ENCODE measurements at regions not wholly inside any gene's neighbourhood (a gene's known extent, or its start where the extent isn't known, plus 50 kb on each side); places are given as distances from the start of the nearest gene placed in this dataset.

GRCh38 chr5:15425766-15426165 is 74.2 kb upstream of the FBXL7 start:
- H3K4me1 ChIP-seq (ENCODE audit: insufficient read depth, low read length) = no peaks in the 10 kb centered on the region
- ChIA-PET POLR2A (no interaction called here), CTCF (no interaction called here)

GRCh38 chr5:15424769-15425168 is 75.2 kb upstream of the FBXL7 start:
- ChIA-PET CTCF (no interaction called here), POLR2A (no interaction called here)
- no peak overlapping the region for H3K4me3 Mint-ChIP-seq

More at GRCh38 chr5:15425766-15426165, 74.2 kb upstream of the FBXL7 start:
- Mint-ChIP-seq H3K4me3 (no peak overlapping the region), H3K27me3 (no peaks in the 10 kb centered on the region), H3K27ac (no peak overlapping the region), H3K4me1 (no peaks in the 10 kb centered on the region), H3K36me3 (no peaks in the 10 kb centered on the region), H3K9me3 (peaks cover 0 to 10% (median 4%) of the 10 kb centered on the region in 5 donors)
- Histone ChIP-seq H3K36me3 (ENCODE audit: insufficient read depth, low read length) (no peaks in the 10 kb centered on the region), H3K9me3 (ENCODE audit: low read length) (no peaks in the 10 kb centered on the region), H3K27me3 (ENCODE audit: insufficient read depth, low read length, poor library complexity, severe bottlenecking) (no peaks in the 10 kb centered on the region), H3K27ac (ENCODE audit: low read depth, low read length) (no peak overlapping the region), H3K4me3 (ENCODE audit: low read length) (no peak overlapping the region)
- no peak for DNase-seq

GRCh38 chr5:15421921-15422412 is 78.0 kb upstream of the FBXL7 start:
- no peak for DNase-seq

More at GRCh38 chr5:15424769-15425168, 75.2 kb upstream of the FBXL7 start:
- Histone ChIP-seq H3K4me1 (ENCODE audit: insufficient read depth, low read length) (no peaks in the 10 kb centered on the region), H3K4me3 (ENCODE audit: low read length) (no peak overlapping the region), H3K9me3 (ENCODE audit: low read length) (no peaks in the 10 kb centered on the region), H3K27ac (ENCODE audit: low read depth, low read length) (no peak overlapping the region), H3K27me3 (ENCODE audit: insufficient read depth, low read length, poor library complexity, severe bottlenecking) (no peaks in the 10 kb centered on the region), H3K36me3 (ENCODE audit: insufficient read depth, low read length) (no peaks in the 10 kb centered on the region)
- no peaks in the 10 kb centered on the region for H3K27me3 Mint-ChIP-seq
- no peak for DNase-seq
- H3K36me3 Mint-ChIP-seq = no peaks in the 10 kb centered on the region
- H3K4me1 Mint-ChIP-seq = no peaks in the 10 kb centered on the region
- H3K27ac Mint-ChIP-seq = no peak overlapping the region
- peaks cover 0 to 10% (median 2%) of the 10 kb centered on the region in 5 donors for H3K9me3 Mint-ChIP-seq

GRCh38 chr5:15421381-15421780 is 78.6 kb upstream of the FBXL7 start:
- CTCF ChIA-PET = no interaction called here
- Mint-ChIP-seq H3K4me1 (no peaks in the 10 kb centered on the region), H3K36me3 (no peaks in the 10 kb centered on the region), H3K4me3 (no peak overlapping the region), H3K27me3 (no peaks in the 10 kb centered on the region), H3K27ac (no peak overlapping the region), H3K9me3 (peaks cover 0 to 18% (median 6%) of the 10 kb centered on the region in 5 donors)
- POLR2A ChIA-PET = no interaction called here
- Histone ChIP-seq H3K36me3 (ENCODE audit: insufficient read depth, low read length) (no peaks in the 10 kb centered on the region), H3K27me3 (ENCODE audit: insufficient read depth, low read length, poor library complexity, severe bottlenecking) (no peaks in the 10 kb centered on the region), H3K27ac (ENCODE audit: low read depth, low read length) (no peak overlapping the region), H3K4me1 (ENCODE audit: insufficient read depth, low read length) (no peaks in the 10 kb centered on the region), H3K9me3 (ENCODE audit: low read length) (no peaks in the 10 kb centered on the region), H3K4me3 (ENCODE audit: low read length) (no peak overlapping the region)
- DNase-seq = no peak

More at GRCh38 chr5:15421921-15422412, 78.0 kb upstream of the FBXL7 start:
- H3K27ac ChIP-seq (ENCODE audit: low read depth, low read length) = no peak overlapping the region
- no peaks in the 10 kb centered on the region for H3K36me3 Mint-ChIP-seq
- no peaks in the 10 kb centered on the region for H3K27me3 Mint-ChIP-seq
- peaks cover 0 to 19% (median 6%) of the 10 kb centered on the region in 5 donors for H3K9me3 Mint-ChIP-seq
- no peaks in the 10 kb centered on the region for H3K9me3 ChIP-seq (ENCODE audit: low read length)
- H3K4me1 Mint-ChIP-seq = no peaks in the 10 kb centered on the region
- no peaks in the 10 kb centered on the region for H3K4me1 ChIP-seq (ENCODE audit: insufficient read depth, low read length)
- ChIA-PET POLR2A (no interaction called here), CTCF (no interaction called here)
- no peaks in the 10 kb centered on the region for H3K36me3 ChIP-seq (ENCODE audit: insufficient read depth, low read length)
- H3K4me3 ChIP-seq (ENCODE audit: low read length) = no peak overlapping the region
- H3K27ac Mint-ChIP-seq = no peak overlapping the region
- H3K27me3 ChIP-seq (ENCODE audit: insufficient read depth, low read length, poor library complexity, severe bottlenecking) = no peaks in the 10 kb centered on the region
- H3K4me3 Mint-ChIP-seq = no peak overlapping the region

GRCh38 chr5:15420201-15420600 is 79.8 kb upstream of the FBXL7 start:
- no peak overlapping the region for H3K4me3 ChIP-seq (ENCODE audit: low read length)
- H3K27me3 Mint-ChIP-seq = no peaks in the 10 kb centered on the region
- H3K27ac ChIP-seq (ENCODE audit: low read depth, low read length) = no peak overlapping the region
- no peak overlapping the region for H3K27ac Mint-ChIP-seq
- no peaks in the 10 kb centered on the region for H3K27me3 ChIP-seq (ENCODE audit: insufficient read depth, low read length, poor library complexity, severe bottlenecking)
- no peaks in the 10 kb centered on the region for H3K4me1 ChIP-seq (ENCODE audit: insufficient read depth, low read length)
- H3K9me3 Mint-ChIP-seq = peaks cover under 1 to 13% (median 5%) of the 10 kb centered on the region in 5 donors
- H3K9me3 ChIP-seq (ENCODE audit: low read length) = no peaks in the 10 kb centered on the region
- no peak overlapping the region for H3K4me3 Mint-ChIP-seq
- no peaks in the 10 kb centered on the region for H3K36me3 Mint-ChIP-seq
- no peak for DNase-seq
- ChIA-PET CTCF (no interaction called here), POLR2A (no interaction called here)
- no peaks in the 10 kb centered on the region for H3K4me1 Mint-ChIP-seq
- H3K36me3 ChIP-seq (ENCODE audit: insufficient read depth, low read length) = no peaks in the 10 kb centered on the region

- ChIA-PET POLR2A (no interaction called here), CTCF (no interaction called here)
- H3K9me3 Mint-ChIP-seq = peaks cover 8 to 30% (median 20%) of the 10 kb centered on the region in 5 donors
These were observed 82.8 kb upstream of the FBXL7 start for GRCh38 chr5:15417156-15417555.

GRCh38 chr5:15406478-15406877 is 93.5 kb upstream of the FBXL7 start:
- Mint-ChIP-seq H3K36me3 (peaks cover 0 to 4% (median 0%) of the 10 kb centered on the region in 3 donors), H3K4me3 (no peak overlapping the region), H3K4me1 (no peaks in the 10 kb centered on the region), H3K9me3 (peaks cover 6 to 29% (median 12%) of the 10 kb centered on the region in 5 donors), H3K27me3 (no peaks in the 10 kb centered on the region), H3K27ac (no peak overlapping the region)
- DNase-seq = no peak
- Histone ChIP-seq H3K9me3 (ENCODE audit: low read length) (no peaks in the 10 kb centered on the region), H3K36me3 (ENCODE audit: insufficient read depth, low read length) (no peaks in the 10 kb centered on the region), H3K27ac (ENCODE audit: low read depth, low read length) (no peak overlapping the region), H3K4me3 (ENCODE audit: low read length) (no peak overlapping the region), H3K4me1 (ENCODE audit: insufficient read depth, low read length) (no peaks in the 10 kb centered on the region), H3K27me3 (ENCODE audit: insufficient read depth, low read length, poor library complexity, severe bottlenecking) (no peaks in the 10 kb centered on the region)
- POLR2A ChIA-PET = no interaction called here
- CTCF ChIA-PET = no interaction called here

More at GRCh38 chr5:15417156-15417555, 82.8 kb upstream of the FBXL7 start:
- Mint-ChIP-seq H3K27ac (no peak overlapping the region), H3K27me3 (no peaks in the 10 kb centered on the region), H3K4me1 (no peaks in the 10 kb centered on the region), H3K36me3 (no peaks in the 10 kb centered on the region), H3K4me3 (no peak overlapping the region)
- no peaks in the 10 kb centered on the region for H3K9me3 ChIP-seq (ENCODE audit: low read length)
- no peak overlapping the region for H3K4me3 ChIP-seq (ENCODE audit: low read length)
- H3K4me1 ChIP-seq (ENCODE audit: insufficient read depth, low read length) = no peaks in the 10 kb centered on the region
- no peak for DNase-seq
- H3K36me3 ChIP-seq (ENCODE audit: insufficient read depth, low read length) = no peaks in the 10 kb centered on the region
- no peaks in the 10 kb centered on the region for H3K27me3 ChIP-seq (ENCODE audit: insufficient read depth, low read length, poor library complexity, severe bottlenecking)
- no peak overlapping the region for H3K27ac ChIP-seq (ENCODE audit: low read depth, low read length)

GRCh38 chr5:15393146-15393545 is 106.8 kb upstream of the FBXL7 start:
- ChIA-PET POLR2A (no interaction called here), CTCF (no interaction called here)
- Histone ChIP-seq H3K36me3 (ENCODE audit: insufficient read depth, low read length) (no peaks in the 10 kb centered on the region), H3K27ac (ENCODE audit: low read depth, low read length) (no peak overlapping the region), H3K27me3 (ENCODE audit: insufficient read depth, low read length, poor library complexity, severe bottlenecking) (no peaks in the 10 kb centered on the region), H3K4me1 (ENCODE audit: insufficient read depth, low read length) (no peaks in the 10 kb centered on the region), H3K9me3 (ENCODE audit: low read length) (no peaks in the 10 kb centered on the region), H3K4me3 (ENCODE audit: low read length) (no peak overlapping the region)
- H3K27ac Mint-ChIP-seq = no peak overlapping the region
- DNase-seq = no peak
- H3K9me3 Mint-ChIP-seq = peaks cover 0 to 3% (median 2%) of the 10 kb centered on the region in 5 donors
- H3K4me3 Mint-ChIP-seq = no peak overlapping the region
- no peaks in the 10 kb centered on the region for H3K4me1 Mint-ChIP-seq
- H3K27me3 Mint-ChIP-seq = no peaks in the 10 kb centered on the region
- no peaks in the 10 kb centered on the region for H3K36me3 Mint-ChIP-seq
